ENCODE measurements at regions not wholly inside any gene's neighbourhood (a gene's known extent, or its start where the extent isn't known, plus 50 kb on each side); places are given as distances from the start of the nearest gene placed in this dataset.

DNA sequence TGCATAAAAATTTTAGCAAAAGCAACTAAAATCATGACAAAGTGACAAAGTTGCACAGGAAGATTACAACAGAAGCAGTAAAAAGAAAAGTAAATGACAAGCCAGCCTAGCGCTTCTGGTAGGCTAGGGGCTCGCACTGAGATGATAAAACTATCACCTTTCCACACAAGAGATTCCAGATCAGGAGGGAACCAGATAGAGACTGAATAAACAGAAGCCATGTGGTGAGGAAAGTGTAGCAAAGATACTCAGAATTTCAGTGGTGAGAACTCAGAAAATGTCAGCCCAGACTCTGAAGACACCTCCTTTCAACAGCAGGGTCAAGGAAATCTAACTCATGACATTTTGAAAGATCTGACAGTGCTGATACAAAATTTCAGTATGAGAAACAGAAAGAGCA, 77.4 kb upstream of the DNAJC10 start:
- no peak for DNase-seq (ENCODE audit: low read depth)

DNA sequence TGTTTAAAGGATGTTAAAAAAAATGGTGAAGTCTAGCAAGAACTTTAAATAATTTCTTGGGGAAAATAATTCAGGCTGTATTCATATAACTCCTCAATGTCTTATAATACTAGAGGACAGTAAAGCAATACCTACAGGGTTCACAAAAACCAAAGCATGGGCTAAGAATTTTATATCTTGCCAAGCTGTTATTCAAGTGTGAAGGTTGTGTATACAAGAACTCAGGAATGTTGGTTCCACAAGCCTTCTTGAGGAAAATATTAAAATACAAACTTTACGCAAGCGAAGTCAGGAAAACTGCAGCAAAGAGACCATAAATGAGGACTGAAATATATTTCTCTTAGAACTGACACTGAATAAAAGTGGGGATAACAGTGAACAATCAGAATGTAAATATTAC, 76.1 kb upstream of the DNAJC10 start:
- no peak for DNase-seq (ENCODE audit: low read depth)

DNA sequence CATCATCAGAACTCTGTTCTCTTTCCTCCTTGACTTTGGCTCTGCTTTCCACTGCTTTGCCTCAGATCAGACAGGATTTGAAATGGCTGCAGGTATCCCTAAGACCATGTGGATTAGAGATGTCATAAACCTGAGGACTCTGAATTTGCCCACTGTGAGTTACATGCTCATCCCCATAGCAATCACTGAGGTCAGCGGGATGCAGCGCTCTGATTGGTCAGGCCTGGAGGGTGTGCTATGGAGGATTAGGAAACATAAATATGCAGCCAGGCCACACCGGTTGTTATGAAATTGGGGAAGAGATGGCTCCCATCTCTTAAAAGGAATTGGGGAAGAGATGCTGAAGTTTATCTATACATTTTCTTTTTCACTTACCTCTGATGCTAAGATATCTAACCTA, 73.7 kb upstream of the DNAJC10 start:
- peak; percentile 60 for DNase-seq (ENCODE audit: low read depth)

DNA sequence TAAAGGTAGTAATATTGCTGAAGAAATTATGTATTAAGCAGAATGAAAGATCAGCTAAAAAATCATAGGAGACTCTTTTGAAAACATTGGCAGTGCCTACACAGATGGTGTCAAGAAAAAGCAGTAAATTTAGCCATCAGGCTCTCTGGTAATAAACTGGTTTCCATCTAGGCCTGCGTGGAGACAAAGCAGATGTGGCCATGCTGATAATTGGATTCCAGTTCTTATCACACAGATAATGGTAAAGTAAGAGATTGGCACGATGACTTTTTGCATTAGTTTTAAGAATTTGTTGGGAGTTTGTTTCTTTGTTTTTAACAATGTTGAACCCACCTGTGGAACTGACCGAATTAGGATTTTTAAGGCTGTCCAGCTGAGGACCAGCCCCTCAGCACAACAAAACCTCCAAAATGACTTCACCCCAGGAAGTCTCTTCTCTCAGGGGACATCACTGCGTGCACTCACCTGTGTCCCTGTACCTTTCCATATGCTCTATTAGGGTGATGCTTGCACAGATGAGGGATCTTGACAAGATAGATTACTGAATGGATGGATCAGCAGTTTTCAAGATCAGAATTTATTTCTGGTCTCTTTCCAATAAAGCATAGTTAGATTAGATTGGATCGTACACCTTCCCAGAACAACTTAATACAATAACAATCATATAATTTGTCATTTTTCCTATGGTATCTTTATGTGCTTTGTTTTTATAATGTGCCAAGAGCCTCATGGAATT, 69.1 kb upstream of the DNAJC10 start:
- DNase-seq (ENCODE audit: low read depth) = no peak

DNA sequence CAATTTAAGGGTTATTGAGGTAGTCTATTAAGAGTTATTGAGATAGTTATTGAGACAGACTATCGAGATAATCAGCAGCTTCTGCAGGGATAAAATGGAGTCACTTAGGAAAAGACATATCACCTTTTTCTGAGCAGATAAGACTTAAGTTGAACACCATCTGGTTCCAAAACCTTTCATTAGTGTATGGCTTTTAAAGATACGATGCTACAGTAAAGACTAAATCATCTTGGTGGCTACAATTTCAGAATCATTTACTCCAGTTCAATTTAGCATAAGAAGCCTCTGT, 68.6 kb upstream of the DNAJC10 start:
- no peak for DNase-seq (ENCODE audit: low read depth)

DNA sequence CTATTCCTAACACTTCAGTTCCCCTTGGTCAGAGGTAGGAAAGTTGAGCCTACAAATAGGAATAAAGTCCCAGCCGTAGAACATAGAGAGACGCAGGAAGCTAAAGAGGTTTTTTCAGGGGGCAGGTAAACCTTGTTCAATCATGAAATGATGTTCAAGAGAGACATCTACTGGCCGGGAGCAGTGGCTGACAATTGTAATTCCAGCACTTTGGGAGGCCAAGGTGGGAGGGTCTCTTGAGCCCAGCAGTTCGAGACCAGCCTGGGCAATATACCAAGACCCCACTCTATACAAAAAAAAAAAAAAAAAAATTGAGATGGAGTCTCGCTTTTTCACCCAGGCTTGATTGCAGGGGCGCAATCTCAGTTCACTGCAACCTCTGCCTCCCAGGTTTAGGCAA, 66.7 kb upstream of the DNAJC10 start:
- DNase-seq (ENCODE audit: low read depth) = peak; percentile 50

DNA sequence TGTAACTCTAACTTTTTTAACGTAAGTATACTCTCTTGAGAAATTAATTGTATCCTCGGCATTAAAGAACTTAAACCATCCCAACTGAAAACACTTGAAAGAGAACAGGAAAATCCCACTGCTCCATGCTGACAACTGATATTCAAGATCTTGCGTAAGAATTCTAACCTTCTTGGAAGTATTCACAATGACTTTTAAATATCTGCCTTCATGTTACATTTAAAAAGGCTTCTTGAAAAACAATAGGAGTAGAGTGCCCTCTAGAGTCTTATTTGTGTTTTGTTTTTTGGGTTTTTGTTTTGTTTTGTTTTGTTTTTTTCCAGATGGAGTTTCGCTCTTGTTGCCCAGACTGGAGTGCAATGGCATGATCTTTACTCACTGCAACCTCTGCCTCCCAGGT, 65.4 kb upstream of the DNAJC10 start:
- DNase-seq (ENCODE audit: low read depth) = peak; percentile 58

DNA sequence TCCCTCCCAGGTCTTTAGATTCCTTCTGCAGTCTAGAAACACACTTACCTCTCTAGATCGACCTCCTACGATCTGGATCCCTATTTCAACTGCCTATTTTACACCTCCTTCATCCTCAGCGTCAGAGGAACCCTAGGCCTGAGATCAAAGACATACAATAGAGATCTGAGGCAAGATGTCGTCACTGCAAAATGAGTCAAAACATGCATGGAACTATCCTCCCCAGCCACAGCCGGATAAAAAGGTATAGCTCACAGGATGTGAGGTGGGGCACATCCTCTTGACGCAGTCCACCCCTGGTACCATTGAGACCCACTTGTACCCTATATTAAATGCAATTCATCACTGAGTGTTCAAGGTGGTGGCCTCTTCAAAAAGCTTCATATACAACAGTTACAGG, 63.7 kb upstream of the DNAJC10 start:
- no peak for DNase-seq (ENCODE audit: low read depth)

DNA sequence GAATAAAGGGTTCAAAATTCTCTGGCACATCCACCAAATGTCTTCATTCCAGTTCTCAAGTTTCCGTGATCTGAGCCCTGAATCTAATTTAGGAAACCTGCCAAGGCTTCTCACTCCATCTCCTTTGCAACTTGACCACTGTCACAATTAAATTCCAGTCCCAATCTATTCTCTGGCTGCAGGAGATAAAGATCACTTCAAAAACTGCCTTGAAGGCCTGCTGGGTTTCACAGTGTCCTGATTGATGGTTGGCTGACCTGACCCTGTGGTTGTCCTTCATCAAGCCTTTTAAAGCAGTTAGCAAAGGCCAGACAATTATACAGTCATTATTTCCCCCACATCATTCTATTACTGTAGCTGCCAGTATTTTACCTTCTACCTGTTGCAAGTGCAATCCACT, 60.3 kb upstream of the DNAJC10 start:
- peak; percentile 25 for DNase-seq (ENCODE audit: low read depth)

DNA sequence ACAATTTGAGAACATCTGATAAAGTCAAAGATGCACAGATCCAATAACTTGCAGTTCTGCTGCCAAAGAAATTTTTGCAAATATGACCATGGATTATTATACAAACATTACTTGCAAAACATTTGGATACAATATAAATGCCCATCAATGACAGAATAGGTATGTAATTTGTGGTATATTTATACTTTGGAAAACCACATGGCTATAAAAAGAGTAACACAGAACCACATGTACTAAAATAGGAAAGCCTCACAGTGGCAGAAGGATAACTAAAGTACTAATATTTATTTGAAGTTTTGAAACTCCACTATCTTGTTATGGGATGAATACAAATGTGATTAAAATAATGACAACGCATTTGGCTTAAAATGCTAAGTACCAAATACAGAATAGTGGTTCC, 51.8 kb upstream of the DNAJC10 start:
- DNase-seq (ENCODE audit: low read depth) = no peak

DNA sequence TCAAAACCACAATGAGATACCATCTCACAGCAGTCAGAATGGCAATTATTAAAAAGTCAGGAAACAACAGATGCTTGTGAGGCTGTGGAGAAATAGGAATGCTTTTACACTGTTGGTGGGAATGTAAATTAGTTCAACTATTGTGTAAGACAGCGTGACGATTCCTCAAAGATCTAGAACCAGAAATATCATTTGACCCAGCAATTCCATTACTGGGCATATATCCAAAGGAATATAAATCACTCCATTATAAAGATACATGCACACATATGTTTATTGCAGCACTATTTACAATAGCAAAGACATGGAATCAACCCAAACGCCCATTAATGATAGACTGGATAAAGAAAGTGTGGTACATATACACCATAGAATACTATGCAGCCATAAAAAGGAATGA, 50.6 kb upstream of the DNAJC10 start:
- peak; percentile 19 for DNase-seq (ENCODE audit: low read depth)

Data from EH (cell line).